ENCODE measurements at regions not wholly inside any gene's neighbourhood (a gene's known extent, or its start where the extent isn't known, plus 50 kb on each side); places are given as distances from the start of the nearest gene placed in this dataset.

GRCh38 chr12:115840159-115840558 is 437.3 kb downstream of the MED13L start:
- Histone ChIP-seq H3K36me3 (ENCODE audit: control insufficient read depth in 5 of 5, insufficient read depth in 5 of 5, low read length in 5 of 5) (no peaks in the 10 kb centered on the region), H3K27ac (ENCODE audit: low read depth, low read length) (no peak overlapping the region), H3K9ac (ENCODE audit: low read length in 5 of 5) (no peak overlapping the region), H3K27me3 (ENCODE audit: control insufficient read depth in 5 of 5, insufficient read depth in 4 of 5, low read length in 5 of 5) (peaks cover 0 to 2% (median 0%) of the 10 kb centered on the region in 5 donors), H3K4me1 (ENCODE audit: control insufficient read depth in 5 of 5, insufficient read depth in 5 of 5, low read length in 5 of 5) (no peaks in the 10 kb centered on the region), H3K4me3 (ENCODE audit: low read depth in 1 of 5, low read length in 5 of 5) (no peak overlapping the region), H3K9me3 (ENCODE audit: control insufficient read depth in 5 of 5, low read length in 5 of 5) (no peaks in the 10 kb centered on the region)

DNA sequence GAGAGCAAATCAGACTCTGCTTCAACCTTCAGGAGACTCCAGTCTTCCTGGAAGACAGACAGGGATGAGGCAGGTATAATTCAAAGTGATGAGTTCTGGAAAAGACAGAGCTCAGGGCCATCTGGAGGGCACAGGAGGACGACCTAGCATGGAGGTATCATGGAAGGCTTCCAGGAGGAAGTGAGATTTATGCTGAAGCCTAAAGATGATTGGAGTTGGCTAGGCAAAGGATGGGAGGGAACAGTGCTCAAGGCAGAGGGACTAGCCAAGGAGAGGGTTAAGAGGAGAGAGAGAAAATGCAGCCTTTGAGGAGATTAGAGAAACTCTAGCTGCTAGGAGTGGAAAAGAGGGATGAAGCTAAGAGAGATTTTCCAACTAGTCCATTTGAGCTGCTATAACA is 438.5 kb downstream of the MED13L start:
- H3K4me1 ChIP-seq (ENCODE audit: control insufficient read depth in 5 of 5, insufficient read depth in 5 of 5, low read length in 5 of 5): no peaks in the 10 kb centered on the region
- H3K9me3 ChIP-seq (ENCODE audit: control insufficient read depth in 5 of 5, low read length in 5 of 5): no peaks in the 10 kb centered on the region
- H3K36me3 ChIP-seq (ENCODE audit: control insufficient read depth in 5 of 5, insufficient read depth in 5 of 5, low read length in 5 of 5): no peaks in the 10 kb centered on the region
- no peak overlapping the region for H3K9ac ChIP-seq (ENCODE audit: low read length in 5 of 5)
- H3K4me3 ChIP-seq (ENCODE audit: low read depth in 1 of 5, low read length in 5 of 5): no peak overlapping the region
- H3K27me3 ChIP-seq (ENCODE audit: control insufficient read depth in 5 of 5, insufficient read depth in 4 of 5, low read length in 5 of 5): peaks cover 0 to 2% (median 0%) of the 10 kb centered on the region in 5 donors
- no peak overlapping the region for H3K27ac ChIP-seq (ENCODE audit: low read depth, low read length)

DNA sequence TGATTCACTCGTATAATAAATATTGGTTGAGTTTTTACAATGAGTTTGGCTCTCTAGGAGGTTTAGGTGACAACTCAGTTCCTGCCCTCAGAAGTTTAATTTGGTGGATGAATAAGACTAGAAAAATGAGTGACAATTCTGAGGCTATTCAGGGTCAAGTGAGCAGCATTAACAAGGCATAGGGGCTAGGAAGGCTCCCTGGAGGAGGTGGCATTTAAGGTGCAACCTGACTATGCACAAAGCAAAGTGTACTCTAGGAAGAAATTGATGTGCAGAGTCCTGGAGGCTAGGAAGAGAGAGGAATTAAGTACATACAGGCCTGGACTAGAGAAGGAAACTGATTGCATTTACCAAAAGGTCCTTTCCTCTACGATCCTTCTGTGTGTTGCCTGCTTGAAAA is 440.3 kb downstream of the MED13L start:
- Histone ChIP-seq H3K27ac (ENCODE audit: low read depth, low read length) (no peak overlapping the region), H3K36me3 (ENCODE audit: control insufficient read depth in 5 of 5, insufficient read depth in 5 of 5, low read length in 5 of 5) (no peaks in the 10 kb centered on the region), H3K9me3 (ENCODE audit: control insufficient read depth in 5 of 5, low read length in 5 of 5) (no peaks in the 10 kb centered on the region), H3K4me1 (ENCODE audit: control insufficient read depth in 5 of 5, insufficient read depth in 5 of 5, low read length in 5 of 5) (no peaks in the 10 kb centered on the region), H3K27me3 (ENCODE audit: control insufficient read depth in 5 of 5, insufficient read depth in 4 of 5, low read length in 5 of 5) (peaks cover 0 to 2% (median 0%) of the 10 kb centered on the region in 5 donors), H3K4me3 (ENCODE audit: low read depth in 1 of 5, low read length in 5 of 5) (no peak overlapping the region), H3K9ac (ENCODE audit: low read length in 5 of 5) (no peak overlapping the region)

GRCh38 chr12:115835445-115835844 is 442.0 kb downstream of the MED13L start:
- Histone ChIP-seq H3K4me3 (ENCODE audit: low read depth in 1 of 5, low read length in 5 of 5) (no peak overlapping the region), H3K4me1 (ENCODE audit: control insufficient read depth in 5 of 5, insufficient read depth in 5 of 5, low read length in 5 of 5) (no peaks in the 10 kb centered on the region), H3K9me3 (ENCODE audit: control insufficient read depth in 5 of 5, low read length in 5 of 5) (no peaks in the 10 kb centered on the region), H3K27me3 (ENCODE audit: control insufficient read depth in 5 of 5, insufficient read depth in 4 of 5, low read length in 5 of 5) (peaks cover 0 to 2% (median 0%) of the 10 kb centered on the region in 5 donors), H3K9ac (ENCODE audit: low read length in 5 of 5) (no peak overlapping the region), H3K36me3 (ENCODE audit: control insufficient read depth in 5 of 5, insufficient read depth in 5 of 5, low read length in 5 of 5) (no peaks in the 10 kb centered on the region), H3K27ac (ENCODE audit: low read depth, low read length) (no peak overlapping the region)

DNA sequence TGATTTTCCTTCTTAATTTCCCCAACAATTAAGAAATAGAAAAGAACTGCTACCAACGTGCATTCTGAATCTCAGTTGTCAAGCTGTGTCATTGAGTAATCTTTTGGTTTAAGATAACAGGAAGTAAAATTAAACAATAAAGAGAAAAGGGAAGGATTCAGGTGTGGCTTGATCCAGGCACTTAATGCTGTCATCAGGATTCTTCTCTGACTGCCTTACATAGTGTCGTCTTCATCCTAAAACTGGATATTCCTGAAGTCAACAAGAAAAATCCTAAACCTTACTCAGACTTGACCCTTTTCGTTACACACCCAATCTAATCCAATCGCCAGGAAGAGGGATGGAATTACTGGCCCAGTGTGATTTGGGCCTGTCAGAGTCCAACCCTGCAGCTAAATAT is 443.8 kb downstream of the MED13L start:
- Histone ChIP-seq H3K9ac (ENCODE audit: low read length in 5 of 5) (no peak overlapping the region), H3K4me1 (ENCODE audit: control insufficient read depth in 5 of 5, insufficient read depth in 5 of 5, low read length in 5 of 5) (no peaks in the 10 kb centered on the region), H3K27me3 (ENCODE audit: control insufficient read depth in 5 of 5, insufficient read depth in 4 of 5, low read length in 5 of 5) (peaks cover 0 to 4% (median 0%) of the 10 kb centered on the region in 5 donors)

GRCh38 chr12:115830633-115831032 is 446.9 kb downstream of the MED13L start:
- Histone ChIP-seq H3K27me3 (ENCODE audit: control insufficient read depth in 5 of 5, insufficient read depth in 4 of 5, low read length in 5 of 5) (peaks cover 0 to 4% (median 0%) of the 10 kb centered on the region in 5 donors), H3K4me3 (ENCODE audit: low read depth in 1 of 5, low read length in 5 of 5) (no peak overlapping the region), H3K9ac (ENCODE audit: low read length in 5 of 5) (no peak overlapping the region), H3K4me1 (ENCODE audit: control insufficient read depth in 5 of 5, insufficient read depth in 5 of 5, low read length in 5 of 5) (no peaks in the 10 kb centered on the region), H3K27ac (ENCODE audit: low read depth, low read length) (no peak overlapping the region), H3K9me3 (ENCODE audit: control insufficient read depth in 5 of 5, low read length in 5 of 5) (no peaks in the 10 kb centered on the region), H3K36me3 (ENCODE audit: control insufficient read depth in 5 of 5, insufficient read depth in 5 of 5, low read length in 5 of 5) (no peaks in the 10 kb centered on the region)

More for the DNA sequence above, 443.8 kb downstream of the MED13L start:
- no peak overlapping the region for H3K27ac ChIP-seq (ENCODE audit: low read depth, low read length)
- no peaks in the 10 kb centered on the region for H3K9me3 ChIP-seq (ENCODE audit: control insufficient read depth in 5 of 5, low read length in 5 of 5)
- no peaks in the 10 kb centered on the region for H3K36me3 ChIP-seq (ENCODE audit: control insufficient read depth in 5 of 5, insufficient read depth in 5 of 5, low read length in 5 of 5)
- no peak overlapping the region for H3K4me3 ChIP-seq (ENCODE audit: low read depth in 1 of 5, low read length in 5 of 5)

GRCh38 chr12:115830070-115830469 is 447.4 kb downstream of the MED13L start:
- no peak overlapping the region for H3K27ac ChIP-seq (ENCODE audit: low read depth, low read length)
- H3K9me3 ChIP-seq (ENCODE audit: control insufficient read depth in 5 of 5, low read length in 5 of 5): peaks cover 2 to 4% (median 2%) of the 10 kb centered on the region in 5 donors
- H3K9ac ChIP-seq (ENCODE audit: low read length in 5 of 5): no peak overlapping the region
- no peaks in the 10 kb centered on the region for H3K4me1 ChIP-seq (ENCODE audit: control insufficient read depth in 5 of 5, insufficient read depth in 5 of 5, low read length in 5 of 5)
- H3K36me3 ChIP-seq (ENCODE audit: control insufficient read depth in 5 of 5, insufficient read depth in 5 of 5, low read length in 5 of 5): no peaks in the 10 kb centered on the region
- no peak overlapping the region for H3K4me3 ChIP-seq (ENCODE audit: low read depth in 1 of 5, low read length in 5 of 5)
- peaks cover 0 to 4% (median 0%) of the 10 kb centered on the region in 5 donors for H3K27me3 ChIP-seq (ENCODE audit: control insufficient read depth in 5 of 5, insufficient read depth in 4 of 5, low read length in 5 of 5)

DNA sequence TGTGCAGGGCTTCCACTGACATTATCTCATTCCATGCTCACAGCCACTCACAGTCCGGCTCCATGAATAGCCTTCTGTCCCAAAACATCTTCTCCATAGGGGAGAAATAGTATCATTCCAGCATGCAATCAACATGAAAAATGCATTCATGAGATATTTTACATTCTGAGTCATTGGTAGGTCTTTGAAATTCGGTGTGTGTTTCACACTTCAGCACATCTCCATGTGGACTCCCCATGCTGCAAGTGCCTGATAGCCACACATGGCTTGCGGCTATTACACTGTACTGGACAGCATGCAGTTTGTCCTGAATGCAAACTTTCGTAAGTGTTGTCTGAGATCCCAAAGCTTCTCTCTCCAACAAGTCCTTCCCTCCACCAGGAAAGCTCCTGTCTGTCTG is 449.3 kb downstream of the MED13L start:
- no peaks in the 10 kb centered on the region for H3K36me3 ChIP-seq (ENCODE audit: control insufficient read depth in 5 of 5, insufficient read depth in 5 of 5, low read length in 5 of 5)
- H3K4me1 ChIP-seq (ENCODE audit: control insufficient read depth in 5 of 5, insufficient read depth in 5 of 5, low read length in 5 of 5): no peaks in the 10 kb centered on the region
- H3K27me3 ChIP-seq (ENCODE audit: control insufficient read depth in 5 of 5, insufficient read depth in 4 of 5, low read length in 5 of 5): peaks cover 0 to 7% (median 0%) of the 10 kb centered on the region in 5 donors
- H3K9ac ChIP-seq (ENCODE audit: low read length in 5 of 5): no peak overlapping the region
- no peak overlapping the region for H3K27ac ChIP-seq (ENCODE audit: low read depth, low read length)
- H3K4me3 ChIP-seq (ENCODE audit: low read depth in 1 of 5, low read length in 5 of 5): no peak overlapping the region
- peaks cover 4 to 9% (median 6%) of the 10 kb centered on the region in 5 donors for H3K9me3 ChIP-seq (ENCODE audit: control insufficient read depth in 5 of 5, low read length in 5 of 5)

DNA sequence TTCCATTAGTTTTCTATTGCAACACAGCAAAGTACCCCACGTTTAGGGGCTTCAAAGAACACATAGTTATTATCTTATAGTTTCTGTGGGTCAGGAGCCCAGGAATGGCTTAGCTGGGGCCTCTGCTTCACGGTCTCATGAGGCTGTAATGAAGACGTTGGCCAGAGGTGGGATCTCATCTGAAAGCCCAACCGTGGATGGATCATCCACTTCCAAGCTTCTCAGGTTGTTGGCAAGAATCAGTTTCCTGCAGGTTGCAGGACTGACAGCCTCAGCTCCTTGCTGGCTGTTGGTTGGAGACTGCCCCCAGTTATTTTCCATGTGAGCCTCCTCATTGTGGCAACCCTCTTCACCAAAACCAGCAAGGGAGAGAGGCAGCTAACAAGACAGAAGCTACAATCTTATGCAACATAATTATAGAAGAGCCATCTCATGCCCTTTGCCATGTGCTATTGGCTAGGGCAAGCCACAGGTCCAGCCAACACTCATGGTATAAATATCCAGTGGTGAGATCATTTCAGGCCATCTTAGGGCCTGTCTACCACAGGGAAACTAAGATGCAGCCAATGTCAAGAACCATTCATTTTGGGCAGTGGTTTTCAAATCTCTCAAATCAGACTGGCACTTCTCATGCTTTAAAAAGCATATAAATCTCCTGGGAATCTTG is 452.4 kb downstream of the MED13L start:
- Histone ChIP-seq H3K4me1 (ENCODE audit: control insufficient read depth in 5 of 5, insufficient read depth in 5 of 5, low read length in 5 of 5) (no peaks in the 10 kb centered on the region), H3K27ac (ENCODE audit: low read depth, low read length) (no peak overlapping the region), H3K9ac (ENCODE audit: low read length in 5 of 5) (no peak overlapping the region), H3K27me3 (ENCODE audit: control insufficient read depth in 5 of 5, insufficient read depth in 4 of 5, low read length in 5 of 5) (peaks cover 0 to 7% (median 0%) of the 10 kb centered on the region in 5 donors), H3K36me3 (ENCODE audit: control insufficient read depth in 5 of 5, insufficient read depth in 5 of 5, low read length in 5 of 5) (no peaks in the 10 kb centered on the region), H3K9me3 (ENCODE audit: control insufficient read depth in 5 of 5, low read length in 5 of 5) (peaks cover 4 to 9% (median 6%) of the 10 kb centered on the region in 5 donors), H3K4me3 (ENCODE audit: low read depth in 1 of 5, low read length in 5 of 5) (no peak overlapping the region)

- Histone ChIP-seq H3K9ac (ENCODE audit: low read length in 5 of 5) (no peak overlapping the region), H3K9me3 (ENCODE audit: control insufficient read depth in 5 of 5, low read length in 5 of 5) (peaks cover 4 to 9% (median 6%) of the 10 kb centered on the region in 5 donors), H3K4me1 (ENCODE audit: control insufficient read depth in 5 of 5, insufficient read depth in 5 of 5, low read length in 5 of 5) (no peaks in the 10 kb centered on the region), H3K27ac (ENCODE audit: low read depth, low read length) (no peak overlapping the region), H3K4me3 (ENCODE audit: low read depth in 1 of 5, low read length in 5 of 5) (no peak overlapping the region), H3K27me3 (ENCODE audit: control insufficient read depth in 5 of 5, insufficient read depth in 4 of 5, low read length in 5 of 5) (peaks cover 0 to 7% (median 0%) of the 10 kb centered on the region in 5 donors), H3K36me3 (ENCODE audit: control insufficient read depth in 5 of 5, insufficient read depth in 5 of 5, low read length in 5 of 5) (no peaks in the 10 kb centered on the region)
These were observed 453.9 kb downstream of the MED13L start for GRCh38 chr12:115823635-115824034.
